Thoracic aorta (tissue), 2 donors: ENCODE measurements at regions not wholly inside any gene's neighbourhood (a gene's known extent, or its start where the extent isn't known, plus 50 kb on each side); places are given as distances from the start of the nearest gene placed in this dataset.

Experiments
- ATAC-seq: fragments of 150-250 bp; one replicate; pipeline ENCODE4 v1.8.0; 2017; ENCODE audit warnings: low read depth; ENCODE audit not compliant: insufficient number of reproducible peaks, low FRiP score
- DNase-seq: peaks from one replicate; pipeline ENCODE4 v3.0.0-alpha.2; 2020; ENCODE audit warnings: low spot score
- H3K27ac ChIP-seq, 2 donors: fragments of 200-600 bp; sonication (generic); 1 replicate in 1 of 2; 2 replicates in 1 of 2; pipeline ENCODE4 v1.5.1; 2016; ENCODE audit warnings: mild to moderate bottlenecking in 2 of 2, moderate library complexity in 2 of 2
- H3K27me3 ChIP-seq: fragments of 200-600 bp; sonication (generic); replicated peaks from 2 replicates; pipeline ENCODE4 v1.6.0; 2016; ENCODE audit warnings: mild to moderate bottlenecking; ENCODE audit not compliant: insufficient read depth
- H3K36me3 ChIP-seq: fragments of 200-600 bp; sonication (generic); one replicate; pipeline ENCODE4 v1.5.1; 2016
- H3K4me1 ChIP-seq, 2 donors: fragments of 200-600 bp; sonication (generic); 1 replicate in 1 of 2; 2 replicates in 1 of 2; pipeline versions ENCODE4 v1.5.1 to v1.6.0; 2016; ENCODE audit warnings: low read depth in 2 of 2, mild to moderate bottlenecking in 1 of 2; ENCODE audit not compliant: control insufficient read depth in 1 of 2
- H3K4me3 ChIP-seq: fragments of 200-600 bp; sonication (generic); 2 replicates; pipeline ENCODE4 v1.5.1; 2016; ENCODE audit warnings: mild to moderate bottlenecking
- H3K9me3 ChIP-seq: fragments of 200-600 bp; sonication (generic); 2 replicates; pipeline ENCODE4 v1.5.1; 2016
- TF ChIP-seq, protein P1 (sequence below): fragments of 200-600 bp; sonication (generic); IDR thresholded peaks from one replicate; pipeline ENCODE4 v1.5.1; 2019; ENCODE audit warnings: antibody characterized with exemption

DNA sequence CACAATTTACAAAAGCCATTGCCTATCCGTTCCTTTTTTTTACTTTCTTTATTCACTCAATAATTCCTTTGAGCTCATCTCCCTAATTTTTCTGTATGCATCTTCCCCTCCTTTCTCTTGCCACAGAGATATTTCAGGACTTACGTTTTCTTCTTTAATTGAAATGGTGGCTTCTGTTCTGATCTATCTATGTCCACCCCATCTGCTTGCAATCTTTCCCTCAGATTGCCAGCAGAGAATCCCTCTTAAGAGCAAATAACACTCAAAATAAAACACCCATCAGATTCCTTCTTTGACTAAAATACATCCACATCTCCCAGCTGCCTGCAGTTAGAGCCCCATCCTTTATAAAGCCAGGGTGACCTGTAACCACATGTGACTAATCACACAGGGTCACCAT lies 478.6 kb downstream of the EFNB2 start:
- DNase-seq (no peak), ATAC-seq (no peak)
- no peaks in the 10 kb centered on the region for H3K27me3 ChIP-seq
- no peak overlapping the region for H3K4me3 ChIP-seq
- TF ChIP-seq, protein P1, sequence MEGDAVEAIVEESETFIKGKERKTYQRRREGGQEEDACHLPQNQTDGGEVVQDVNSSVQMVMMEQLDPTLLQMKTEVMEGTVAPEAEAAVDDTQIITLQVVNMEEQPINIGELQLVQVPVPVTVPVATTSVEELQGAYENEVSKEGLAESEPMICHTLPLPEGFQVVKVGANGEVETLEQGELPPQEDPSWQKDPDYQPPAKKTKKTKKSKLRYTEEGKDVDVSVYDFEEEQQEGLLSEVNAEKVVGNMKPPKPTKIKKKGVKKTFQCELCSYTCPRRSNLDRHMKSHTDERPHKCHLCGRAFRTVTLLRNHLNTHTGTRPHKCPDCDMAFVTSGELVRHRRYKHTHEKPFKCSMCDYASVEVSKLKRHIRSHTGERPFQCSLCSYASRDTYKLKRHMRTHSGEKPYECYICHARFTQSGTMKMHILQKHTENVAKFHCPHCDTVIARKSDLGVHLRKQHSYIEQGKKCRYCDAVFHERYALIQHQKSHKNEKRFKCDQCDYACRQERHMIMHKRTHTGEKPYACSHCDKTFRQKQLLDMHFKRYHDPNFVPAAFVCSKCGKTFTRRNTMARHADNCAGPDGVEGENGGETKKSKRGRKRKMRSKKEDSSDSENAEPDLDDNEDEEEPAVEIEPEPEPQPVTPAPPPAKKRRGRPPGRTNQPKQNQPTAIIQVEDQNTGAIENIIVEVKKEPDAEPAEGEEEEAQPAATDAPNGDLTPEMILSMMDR: no peak
- H3K36me3 ChIP-seq: no peaks in the 10 kb centered on the region
- H3K4me1 ChIP-seq: no peaks in the 10 kb centered on the region
- no peak overlapping the region for H3K27ac ChIP-seq
- H3K9me3 ChIP-seq: no peaks in the 10 kb centered on the region

DNA sequence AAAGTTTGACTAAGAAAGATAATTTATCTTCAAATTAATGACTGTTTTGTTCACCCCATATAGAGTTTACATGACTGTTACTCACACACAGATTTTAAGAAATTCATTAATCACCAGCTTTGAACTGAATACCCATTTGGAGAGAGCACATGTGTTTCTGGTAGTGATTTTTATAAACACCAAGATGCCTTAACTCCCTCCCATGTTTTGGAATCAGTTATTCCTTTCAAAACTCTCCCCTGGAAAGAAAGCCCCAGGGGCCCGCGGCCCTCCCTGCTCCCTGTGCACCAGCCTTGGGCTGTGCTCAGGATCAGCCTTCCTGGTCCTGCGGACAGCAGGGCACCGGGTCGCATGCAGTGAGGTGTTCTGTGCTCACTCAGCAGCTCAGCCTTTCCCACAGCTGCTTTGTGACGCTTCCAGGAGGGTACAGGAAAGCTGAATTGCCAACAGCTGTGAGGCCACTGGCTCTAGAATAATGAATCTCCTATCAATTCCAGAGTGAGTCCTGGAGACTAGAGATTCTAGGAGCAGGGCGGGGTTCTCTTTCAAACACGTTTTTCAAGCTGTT lies 483.2 kb downstream of the EFNB2 start:
- no peak for DNase-seq
- Histone ChIP-seq H3K27me3 (no peaks in the 10 kb centered on the region), H3K4me3 (no peak overlapping the region), H3K36me3 (no peaks in the 10 kb centered on the region), H3K27ac (no peak overlapping the region), H3K4me1 (no peaks in the 10 kb centered on the region), H3K9me3 (no peaks in the 10 kb centered on the region)
- TF ChIP-seq, protein P1: no peak
- ATAC-seq: no peak

DNA sequence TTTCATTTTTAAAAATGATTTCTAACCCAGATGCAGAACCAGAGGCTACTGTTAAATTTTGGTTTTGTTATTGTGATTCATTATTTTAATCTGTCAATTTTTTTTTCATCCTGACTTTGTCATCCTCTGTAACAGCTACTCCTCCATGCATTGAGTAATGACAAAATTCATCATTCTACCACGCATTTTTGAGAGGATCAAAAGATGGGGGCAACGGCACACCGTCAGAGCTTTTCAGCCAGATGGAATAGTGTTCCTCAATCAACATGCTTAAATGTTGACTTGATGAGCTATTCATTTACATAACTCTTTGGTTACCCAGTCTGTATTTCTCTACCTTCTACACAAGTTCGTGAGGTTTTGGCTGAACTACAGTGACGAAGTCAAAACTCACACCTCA lies 486.3 kb downstream of the EFNB2 start:
- no peaks in the 10 kb centered on the region for H3K27me3 ChIP-seq
- no peaks in the 10 kb centered on the region for H3K36me3 ChIP-seq
- H3K4me1 ChIP-seq: no peaks in the 10 kb centered on the region
- H3K4me3 ChIP-seq: no peak overlapping the region
- TF ChIP-seq, protein P1: no peak
- no peak overlapping the region for H3K27ac ChIP-seq
- no peak for ATAC-seq
- no peaks in the 10 kb centered on the region for H3K9me3 ChIP-seq
- no peak for DNase-seq

DNA sequence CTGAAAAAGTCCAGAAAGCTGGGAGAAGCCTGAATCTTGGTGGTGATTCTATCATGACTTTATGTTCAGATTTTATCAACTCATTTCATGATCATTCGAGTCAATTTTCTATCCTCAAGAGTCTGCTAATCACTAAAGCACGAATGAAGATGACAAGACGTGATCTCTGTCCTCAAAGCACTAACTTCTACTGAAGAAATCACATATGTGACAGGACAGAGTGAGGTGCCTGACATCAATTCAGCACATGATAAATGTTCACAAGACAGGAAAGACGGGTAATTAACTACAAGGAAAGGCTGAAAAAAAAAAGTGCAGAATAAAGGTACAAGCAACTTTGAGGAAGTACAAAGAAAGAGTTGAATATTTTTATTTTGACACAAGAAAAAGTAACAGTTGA lies 487.1 kb downstream of the EFNB2 start:
- DNase-seq (no peak), ATAC-seq (no peak)
- Histone ChIP-seq H3K4me3 (no peak overlapping the region), H3K36me3 (no peaks in the 10 kb centered on the region), H3K27ac (no peak overlapping the region), H3K27me3 (no peaks in the 10 kb centered on the region), H3K4me1 (no peaks in the 10 kb centered on the region), H3K9me3 (no peaks in the 10 kb centered on the region)
- TF ChIP-seq, protein P1: no peak

DNA sequence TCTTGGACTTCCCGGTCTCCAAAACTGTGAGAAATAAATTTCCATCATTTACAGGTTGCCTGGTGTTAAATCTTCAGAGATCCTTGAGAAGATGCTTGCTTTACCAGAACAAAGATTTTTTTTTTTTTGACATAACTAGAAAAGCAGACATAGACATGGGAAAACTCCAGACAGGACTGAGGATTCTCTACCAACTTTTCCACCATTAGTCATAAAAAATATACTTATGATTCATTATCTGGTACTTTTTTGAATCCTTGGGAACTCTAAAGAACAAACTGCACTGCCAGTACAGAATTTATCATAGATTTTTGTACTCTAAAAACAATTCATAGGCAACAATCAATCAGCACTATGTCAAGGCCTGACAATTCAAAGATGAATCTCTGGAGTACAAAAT lies 487.6 kb downstream of the EFNB2 start:
- no peak overlapping the region for H3K27ac ChIP-seq
- H3K27me3 ChIP-seq: no peaks in the 10 kb centered on the region
- H3K9me3 ChIP-seq: no peaks in the 10 kb centered on the region
- DNase-seq (no peak), ATAC-seq (no peak)
- no peaks in the 10 kb centered on the region for H3K4me1 ChIP-seq
- TF ChIP-seq, protein P1: no peak
- H3K4me3 ChIP-seq: no peak overlapping the region
- no peaks in the 10 kb centered on the region for H3K36me3 ChIP-seq
